K562 (cell line): ENCODE measurements at regions not wholly inside any gene's neighbourhood (a gene's known extent, or its start where the extent isn't known, plus 50 kb on each side); places are given as distances from the start of the nearest gene placed in this dataset.

Experiments
- ARID4B ChIP-seq: sonication (generic); formaldehyde crosslinking; IDR thresholded peaks from 2 replicates; pipeline ENCODE4 v1.8.0; 2022; ENCODE audit warnings: mild to moderate bottlenecking, missing genetic modification reagents
- CTCF ChIP-seq, 3 experiments: IDR thresholded peaks in 2 of 3; conservative IDR thresholded peaks in 1 of 3; 2 replicates each; pipeline ENCODE4 v1.5.1; 2011 to 2012; ENCODE audit warnings: low read length in 3 of 3, mild to moderate bottlenecking in 3 of 3, control low read depth in 2 of 3, improper control_type of control experiment in 1 of 3, inconsistent platforms in 1 of 3, low read depth in 1 of 3, mixed read lengths in 1 of 3, moderate library complexity in 1 of 3; ENCODE audit not compliant: insufficient read depth in 2 of 3
- JUN ChIP-seq, 2 experiments: sonication (generic) in 1 of 2; formaldehyde crosslinking in 1 of 2; IDR thresholded peaks; 2 replicates each; pipeline versions ENCODE4 v1.6.1 to v1.8.0; 2012 to 2022; ENCODE audit warnings: borderline replicate concordance in 2 of 2, mild to moderate bottlenecking in 2 of 2, improper control_type of control experiment in 1 of 2, low read depth in 1 of 2, low read length in 1 of 2, missing genetic modification reagents in 1 of 2
- POLR2AphosphoS5 ChIP-seq: IDR thresholded peaks from 2 replicates; pipeline ENCODE4 v1.6.1; 2011; ENCODE audit warnings: mild to moderate bottlenecking, low read depth, low read length, moderate library complexity; ENCODE audit not compliant: control insufficient read depth, insufficient read depth
- SMAD1 ChIP-seq: fragments of 150-350 bp; IDR thresholded peaks from 2 replicates; pipeline ENCODE4 v1.6.1; 2014; ENCODE audit warnings: low read length, low read depth; ENCODE audit not compliant: partially characterized antibody
- SMARCE1 ChIP-seq: fragments of 450-650 bp; IDR thresholded peaks from 2 replicates; pipeline ENCODE4 v1.7.1; 2016; ENCODE audit warnings: mild to moderate bottlenecking
- SP1 ChIP-seq: sonication (generic); formaldehyde crosslinking; IDR thresholded peaks from 2 replicates; pipeline ENCODE4 v1.8.1; 2022; ENCODE audit warnings: mild to moderate bottlenecking, missing genetic modification reagents
- SP2 ChIP-seq: IDR thresholded peaks from 2 replicates; pipeline ENCODE4 v1.6.1; 2011; ENCODE audit warnings: mild to moderate bottlenecking, low read depth, low read length, moderate library complexity; ENCODE audit not compliant: poor library complexity, severe bottlenecking; ENCODE audit errors: extremely low read depth
- ZNF165 ChIP-seq: fragments of 250-450 bp; sonication (Bioruptor Pico); IDR thresholded peaks from 2 replicates; pipeline ENCODE4 v1.4.0; 2020; ENCODE audit warnings: borderline replicate concordance
- TF ChIP-seq, protein P1 (sequence below), 2 experiments: fragments of 450-650 bp; formaldehyde crosslinking in 1 of 2; IDR thresholded peaks; 2 replicates each; pipeline versions ENCODE4 v1.4.0 to v1.6.1; 2014 to 2020; ENCODE audit warnings: mild to moderate bottlenecking in 2 of 2, borderline replicate concordance in 1 of 2, low read depth in 1 of 2
- TF ChIP-seq, protein P2 (sequence below): fragments of 450-650 bp; IDR thresholded peaks from 2 replicates; pipeline ENCODE4 v1.6.1; 2017; ENCODE audit warnings: antibody characterized with exemption, mild to moderate bottlenecking

DNA sequence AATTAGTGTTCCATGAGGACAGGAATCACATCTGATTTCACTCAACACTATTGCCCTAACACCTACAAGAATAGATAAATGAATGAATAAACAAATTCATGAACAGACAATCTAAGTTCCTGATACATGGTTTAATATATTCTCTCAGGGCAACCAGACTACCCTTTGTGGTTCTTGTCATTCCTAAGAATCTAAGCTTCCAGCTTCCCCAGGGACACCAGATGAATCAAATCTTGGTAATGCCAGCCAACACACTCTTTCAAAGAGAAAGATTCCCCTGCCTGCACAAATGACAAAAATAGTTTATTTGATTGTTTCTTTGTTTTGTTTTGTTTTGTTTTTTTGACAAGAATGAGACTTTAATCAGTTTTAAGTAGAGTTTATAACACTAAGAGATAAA is 237.5 kb upstream of the CHAC2 start:
- TF ChIP-seq, protein P1, sequence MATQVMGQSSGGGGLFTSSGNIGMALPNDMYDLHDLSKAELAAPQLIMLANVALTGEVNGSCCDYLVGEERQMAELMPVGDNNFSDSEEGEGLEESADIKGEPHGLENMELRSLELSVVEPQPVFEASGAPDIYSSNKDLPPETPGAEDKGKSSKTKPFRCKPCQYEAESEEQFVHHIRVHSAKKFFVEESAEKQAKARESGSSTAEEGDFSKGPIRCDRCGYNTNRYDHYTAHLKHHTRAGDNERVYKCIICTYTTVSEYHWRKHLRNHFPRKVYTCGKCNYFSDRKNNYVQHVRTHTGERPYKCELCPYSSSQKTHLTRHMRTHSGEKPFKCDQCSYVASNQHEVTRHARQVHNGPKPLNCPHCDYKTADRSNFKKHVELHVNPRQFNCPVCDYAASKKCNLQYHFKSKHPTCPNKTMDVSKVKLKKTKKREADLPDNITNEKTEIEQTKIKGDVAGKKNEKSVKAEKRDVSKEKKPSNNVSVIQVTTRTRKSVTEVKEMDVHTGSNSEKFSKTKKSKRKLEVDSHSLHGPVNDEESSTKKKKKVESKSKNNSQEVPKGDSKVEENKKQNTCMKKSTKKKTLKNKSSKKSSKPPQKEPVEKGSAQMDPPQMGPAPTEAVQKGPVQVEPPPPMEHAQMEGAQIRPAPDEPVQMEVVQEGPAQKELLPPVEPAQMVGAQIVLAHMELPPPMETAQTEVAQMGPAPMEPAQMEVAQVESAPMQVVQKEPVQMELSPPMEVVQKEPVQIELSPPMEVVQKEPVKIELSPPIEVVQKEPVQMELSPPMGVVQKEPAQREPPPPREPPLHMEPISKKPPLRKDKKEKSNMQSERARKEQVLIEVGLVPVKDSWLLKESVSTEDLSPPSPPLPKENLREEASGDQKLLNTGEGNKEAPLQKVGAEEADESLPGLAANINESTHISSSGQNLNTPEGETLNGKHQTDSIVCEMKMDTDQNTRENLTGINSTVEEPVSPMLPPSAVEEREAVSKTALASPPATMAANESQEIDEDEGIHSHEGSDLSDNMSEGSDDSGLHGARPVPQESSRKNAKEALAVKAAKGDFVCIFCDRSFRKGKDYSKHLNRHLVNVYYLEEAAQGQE (IDR thresholded peaks at IDR 0.05; ENCODE audit: borderline replicate concordance) = no peak
- TF ChIP-seq, protein P1 (CRISPR knock-in tag; IDR thresholded peaks at IDR 0.05; ENCODE audit: low read depth) = no peak
- TF ChIP-seq, protein P2, sequence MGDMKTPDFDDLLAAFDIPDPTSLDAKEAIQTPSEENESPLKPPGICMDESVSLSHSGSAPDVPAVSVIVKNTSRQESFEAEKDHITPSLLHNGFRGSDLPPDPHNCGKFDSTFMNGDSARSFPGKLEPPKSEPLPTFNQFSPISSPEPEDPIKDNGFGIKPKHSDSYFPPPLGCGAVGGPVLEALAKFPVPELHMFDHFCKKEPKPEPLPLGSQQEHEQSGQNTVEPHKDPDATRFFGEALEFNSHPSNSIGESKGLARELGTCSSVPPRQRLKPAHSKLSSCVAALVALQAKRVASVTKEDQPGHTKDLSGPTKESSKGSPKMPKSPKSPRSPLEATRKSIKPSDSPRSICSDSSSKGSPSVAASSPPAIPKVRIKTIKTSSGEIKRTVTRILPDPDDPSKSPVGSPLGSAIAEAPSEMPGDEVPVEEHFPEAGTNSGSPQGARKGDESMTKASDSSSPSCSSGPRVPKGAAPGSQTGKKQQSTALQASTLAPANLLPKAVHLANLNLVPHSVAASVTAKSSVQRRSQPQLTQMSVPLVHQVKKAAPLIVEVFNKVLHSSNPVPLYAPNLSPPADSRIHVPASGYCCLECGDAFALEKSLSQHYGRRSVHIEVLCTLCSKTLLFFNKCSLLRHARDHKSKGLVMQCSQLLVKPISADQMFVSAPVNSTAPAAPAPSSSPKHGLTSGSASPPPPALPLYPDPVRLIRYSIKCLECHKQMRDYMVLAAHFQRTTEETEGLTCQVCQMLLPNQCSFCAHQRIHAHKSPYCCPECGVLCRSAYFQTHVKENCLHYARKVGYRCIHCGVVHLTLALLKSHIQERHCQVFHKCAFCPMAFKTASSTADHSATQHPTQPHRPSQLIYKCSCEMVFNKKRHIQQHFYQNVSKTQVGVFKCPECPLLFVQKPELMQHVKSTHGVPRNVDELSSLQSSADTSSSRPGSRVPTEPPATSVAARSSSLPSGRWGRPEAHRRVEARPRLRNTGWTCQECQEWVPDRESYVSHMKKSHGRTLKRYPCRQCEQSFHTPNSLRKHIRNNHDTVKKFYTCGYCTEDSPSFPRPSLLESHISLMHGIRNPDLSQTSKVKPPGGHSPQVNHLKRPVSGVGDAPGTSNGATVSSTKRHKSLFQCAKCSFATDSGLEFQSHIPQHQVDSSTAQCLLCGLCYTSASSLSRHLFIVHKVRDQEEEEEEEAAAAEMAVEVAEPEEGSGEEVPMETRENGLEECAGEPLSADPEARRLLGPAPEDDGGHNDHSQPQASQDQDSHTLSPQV = no peak
- no peak for TF ChIP-seq POLR2AphosphoS5
- no peak for TF ChIP-seq ZNF165 (CRISPR knock-in tag)
- TF ChIP-seq CTCF (IDR thresholded peaks at IDR 0.05 in 2 of 3, conservative IDR thresholded peaks at IDR 0.05 in 1 of 3; ENCODE audit: insufficient read depth in 2 of 3, low read depth in 1 of 3, low read length in 3 of 3) = no peak
- no peak for TF ChIP-seq ARID4B
- TF ChIP-seq JUN (IDR thresholded peaks at IDR 0.05; ENCODE audit: borderline replicate concordance, low read depth, low read length) = no peak
- no peak for TF ChIP-seq JUN (CRISPR knock-in tag; IDR thresholded peaks at IDR 0.05; ENCODE audit: borderline replicate concordance)
- TF ChIP-seq SMARCE1 = no peak
- TF ChIP-seq SP1 (CRISPR knock-in tag) = no peak
- no peak for TF ChIP-seq SP2
- TF ChIP-seq SMAD1 = no peak
